ENCODE measurements at regions not wholly inside any gene's neighbourhood (a gene's known extent, or its start where the extent isn't known, plus 50 kb on each side); places are given as distances from the start of the nearest gene placed in this dataset.

- no peaks in the 10 kb centered on the region for H3K9me3 ChIP-seq
- no peaks in the 10 kb centered on the region for H3K27me3 ChIP-seq
- H3K4me1 ChIP-seq, result peaks cover 9 to 32% of the 10 kb centered on the region in 2 donors
- TF ChIP-seq, protein P1, sequence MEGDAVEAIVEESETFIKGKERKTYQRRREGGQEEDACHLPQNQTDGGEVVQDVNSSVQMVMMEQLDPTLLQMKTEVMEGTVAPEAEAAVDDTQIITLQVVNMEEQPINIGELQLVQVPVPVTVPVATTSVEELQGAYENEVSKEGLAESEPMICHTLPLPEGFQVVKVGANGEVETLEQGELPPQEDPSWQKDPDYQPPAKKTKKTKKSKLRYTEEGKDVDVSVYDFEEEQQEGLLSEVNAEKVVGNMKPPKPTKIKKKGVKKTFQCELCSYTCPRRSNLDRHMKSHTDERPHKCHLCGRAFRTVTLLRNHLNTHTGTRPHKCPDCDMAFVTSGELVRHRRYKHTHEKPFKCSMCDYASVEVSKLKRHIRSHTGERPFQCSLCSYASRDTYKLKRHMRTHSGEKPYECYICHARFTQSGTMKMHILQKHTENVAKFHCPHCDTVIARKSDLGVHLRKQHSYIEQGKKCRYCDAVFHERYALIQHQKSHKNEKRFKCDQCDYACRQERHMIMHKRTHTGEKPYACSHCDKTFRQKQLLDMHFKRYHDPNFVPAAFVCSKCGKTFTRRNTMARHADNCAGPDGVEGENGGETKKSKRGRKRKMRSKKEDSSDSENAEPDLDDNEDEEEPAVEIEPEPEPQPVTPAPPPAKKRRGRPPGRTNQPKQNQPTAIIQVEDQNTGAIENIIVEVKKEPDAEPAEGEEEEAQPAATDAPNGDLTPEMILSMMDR (IDR thresholded peaks at IDR 0.05), result no peak
- no peak for TF ChIP-seq POLR2A (IDR thresholded peaks at IDR 0.05)
- no peaks in the 10 kb centered on the region for H3K36me3 ChIP-seq
- peak overlapping the region in 1 of 3 donors; percentile 46 for H3K27ac ChIP-seq
- intact Hi-C loops (cut with DNase I), result no loop called here
- H3K4me3 ChIP-seq (replicated peaks in 1 of 3), result no peak overlapping the region
- no peak for DNase-seq
Measured at GRCh38 chr2:37737507-37737906, 66.1 kb upstream of the CDC42EP3 start.

GRCh38 chr2:37738266-37738885 lies 66.9 kb upstream of the CDC42EP3 start:
- H3K36me3 ChIP-seq, result no peaks in the 10 kb centered on the region
- no peak for DNase-seq
- TF ChIP-seq, protein P1 (IDR thresholded peaks at IDR 0.05), result no peak
- TF ChIP-seq POLR2A (IDR thresholded peaks at IDR 0.05), result no peak
- no peaks in the 10 kb centered on the region for H3K27me3 ChIP-seq
- peaks cover 9 to 32% of the 10 kb centered on the region in 2 donors for H3K4me1 ChIP-seq
- H3K27ac ChIP-seq, result no peak overlapping the region
- intact Hi-C loops (cut with DNase I), result no loop called here
- 89% methylated on average over 5 of the region's 5 CpGs for WGBS, 2 donors
- H3K9me3 ChIP-seq, result no peaks in the 10 kb centered on the region
- H3K4me3 ChIP-seq (replicated peaks in 1 of 3), result no peak overlapping the region

DNA sequence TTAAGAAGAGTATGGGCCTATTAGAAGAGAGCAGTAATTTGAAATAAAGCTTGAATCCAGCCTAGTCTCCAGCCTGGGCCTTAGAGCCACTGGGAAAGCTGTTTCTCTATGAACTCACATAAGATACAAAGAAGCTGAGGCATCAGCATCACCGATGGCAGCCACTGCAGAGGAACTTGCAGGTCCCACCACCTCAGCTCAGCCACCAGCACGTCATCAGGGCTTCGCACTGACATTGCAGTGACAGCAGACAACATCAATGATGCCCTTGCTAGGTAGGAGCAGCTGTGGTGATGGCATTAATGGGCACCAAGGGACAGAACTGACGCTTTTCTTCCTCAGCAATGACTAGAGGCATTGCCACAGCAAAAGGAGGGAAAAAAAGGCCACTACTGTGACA lies 67.7 kb upstream of the CDC42EP3 start:
- H3K27ac ChIP-seq, result no peak overlapping the region
- H3K27me3 ChIP-seq, result no peaks in the 10 kb centered on the region
- no peak overlapping the region for H3K4me3 ChIP-seq (replicated peaks in 1 of 3)
- WGBS, 2 donors, result 99 to 100% methylated on average over 4 of the region's 4 CpGs
- no peaks in the 10 kb centered on the region for H3K36me3 ChIP-seq
- peaks cover 9 to 30% of the 10 kb centered on the region in 2 donors for H3K4me1 ChIP-seq
- no peaks in the 10 kb centered on the region for H3K9me3 ChIP-seq
- TF ChIP-seq, protein P1 (IDR thresholded peaks at IDR 0.05), result no peak
- no peak for TF ChIP-seq POLR2A (IDR thresholded peaks at IDR 0.05)
- intact Hi-C loops (cut with DNase I), result no loop called here
- DNase-seq, result no peak

DNA sequence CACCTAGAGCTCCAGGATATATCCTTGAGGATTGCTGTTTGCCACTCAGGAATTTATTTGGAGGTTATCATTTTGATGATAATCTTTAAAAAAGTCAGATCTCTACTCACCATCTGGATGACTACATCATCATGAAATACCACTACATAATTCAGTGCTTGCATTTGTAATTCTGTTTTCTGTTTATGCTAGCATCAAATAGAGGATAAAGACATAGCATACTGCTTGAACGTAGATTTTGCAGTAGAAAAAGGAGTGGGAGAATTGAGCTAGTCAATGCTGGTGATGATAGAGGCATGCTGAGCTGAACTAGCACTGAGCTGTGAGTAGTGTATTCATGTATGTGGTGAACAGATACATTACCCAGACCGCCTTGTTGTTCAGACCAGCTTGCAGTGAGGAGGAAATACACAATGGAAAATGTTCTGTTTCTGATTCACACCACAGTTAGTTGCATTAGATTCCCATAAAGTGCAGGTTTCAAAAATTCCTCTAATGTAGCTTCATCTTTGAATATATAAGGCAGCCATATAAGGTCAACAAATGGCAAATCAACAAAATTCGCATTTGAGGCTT lies 68.8 kb upstream of the CDC42EP3 start:
- intact Hi-C loops (cut with DNase I), result no loop called here
- no peak overlapping the region for H3K4me3 ChIP-seq (replicated peaks in 1 of 3)
- H3K9me3 ChIP-seq, result no peaks in the 10 kb centered on the region
- DNase-seq, result no peak
- H3K27me3 ChIP-seq, result no peaks in the 10 kb centered on the region
- TF ChIP-seq, protein P1 (IDR thresholded peaks at IDR 0.05), result no peak
- TF ChIP-seq POLR2A (IDR thresholded peaks at IDR 0.05), result no peak
- H3K4me1 ChIP-seq, result peaks cover 9 to 19% of the 10 kb centered on the region in 2 donors
- no peaks in the 10 kb centered on the region for H3K36me3 ChIP-seq
- 89 to 90% methylated on average over 3 of the region's 3 CpGs for WGBS, 2 donors
- H3K27ac ChIP-seq, result no peak overlapping the region

DNA sequence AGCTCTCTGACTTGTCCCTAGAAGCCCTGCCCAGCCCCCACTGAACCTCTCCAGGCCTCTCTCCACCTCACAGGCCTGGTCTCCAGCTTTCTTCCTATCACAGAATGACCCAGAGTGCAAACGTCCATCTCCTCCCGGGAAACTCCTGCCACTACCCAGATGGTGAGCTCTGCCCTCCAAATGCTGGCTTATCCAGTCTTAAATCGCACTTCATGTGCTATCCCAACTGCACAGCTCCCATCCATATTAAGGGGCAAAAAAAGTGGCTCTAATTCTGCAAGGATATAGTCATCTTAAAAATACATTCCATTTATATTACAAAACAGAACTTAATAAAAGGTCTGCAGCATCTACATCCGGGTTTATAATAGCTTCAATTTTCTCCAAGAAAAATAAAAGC lies 70.8 kb upstream of the CDC42EP3 start:
- H3K4me1 ChIP-seq, result peaks cover 0 to 2% of the 10 kb centered on the region in 2 donors

More for the DNA sequence above, 70.8 kb upstream of the CDC42EP3 start:
- intact Hi-C loops (cut with DNase I), result no loop called here
- 67 to 83% methylated on average over 4 of the region's 4 CpGs for WGBS, 2 donors
- no peak overlapping the region for H3K27ac ChIP-seq
- no peaks in the 10 kb centered on the region for H3K36me3 ChIP-seq
- no peaks in the 10 kb centered on the region for H3K9me3 ChIP-seq
- DNase-seq, result no peak
- H3K4me3 ChIP-seq (replicated peaks in 1 of 3), result no peak overlapping the region
- no peaks in the 10 kb centered on the region for H3K27me3 ChIP-seq
- TF ChIP-seq, protein P1 (IDR thresholded peaks at IDR 0.05), result no peak
- TF ChIP-seq POLR2A (IDR thresholded peaks at IDR 0.05), result no peak
